ENCODE measurements at regions not wholly inside any gene's neighbourhood (a gene's known extent, or its start where the extent isn't known, plus 50 kb on each side); places are given as distances from the start of the nearest gene placed in this dataset.

DNA sequence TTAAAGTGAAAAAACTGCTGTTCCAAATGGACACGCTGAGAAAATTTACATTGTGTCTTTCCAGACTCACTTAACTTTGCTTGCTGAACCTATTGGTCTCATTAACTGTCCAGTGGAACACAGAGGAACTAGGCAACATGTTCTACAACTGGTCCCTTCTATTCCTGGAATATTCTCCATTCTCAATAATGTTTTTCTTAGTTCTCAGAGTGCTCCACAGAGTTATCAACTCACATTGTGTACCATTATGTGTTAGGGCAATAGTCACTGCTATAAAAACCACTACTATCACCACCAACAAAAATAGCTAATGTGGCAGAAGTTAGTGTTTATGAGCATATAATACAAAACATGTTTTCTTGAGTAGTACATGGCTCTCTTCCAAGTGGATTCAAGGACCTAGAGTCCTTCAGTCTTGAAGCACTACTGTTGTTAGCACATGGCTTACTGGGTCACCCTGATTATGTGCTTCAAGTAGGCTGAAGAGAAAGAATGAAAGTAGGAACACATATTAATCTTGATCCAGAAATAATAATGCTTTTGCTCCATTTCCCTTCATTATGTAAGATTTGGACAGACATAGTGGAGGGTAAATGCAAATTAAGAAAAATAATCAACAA, 865.3 kb upstream of the HS3ST1 start:
- TF ChIP-seq TAF1 (conservative IDR thresholded peaks at IDR 0.05) = no peak
- TF ChIP-seq, protein P1, sequence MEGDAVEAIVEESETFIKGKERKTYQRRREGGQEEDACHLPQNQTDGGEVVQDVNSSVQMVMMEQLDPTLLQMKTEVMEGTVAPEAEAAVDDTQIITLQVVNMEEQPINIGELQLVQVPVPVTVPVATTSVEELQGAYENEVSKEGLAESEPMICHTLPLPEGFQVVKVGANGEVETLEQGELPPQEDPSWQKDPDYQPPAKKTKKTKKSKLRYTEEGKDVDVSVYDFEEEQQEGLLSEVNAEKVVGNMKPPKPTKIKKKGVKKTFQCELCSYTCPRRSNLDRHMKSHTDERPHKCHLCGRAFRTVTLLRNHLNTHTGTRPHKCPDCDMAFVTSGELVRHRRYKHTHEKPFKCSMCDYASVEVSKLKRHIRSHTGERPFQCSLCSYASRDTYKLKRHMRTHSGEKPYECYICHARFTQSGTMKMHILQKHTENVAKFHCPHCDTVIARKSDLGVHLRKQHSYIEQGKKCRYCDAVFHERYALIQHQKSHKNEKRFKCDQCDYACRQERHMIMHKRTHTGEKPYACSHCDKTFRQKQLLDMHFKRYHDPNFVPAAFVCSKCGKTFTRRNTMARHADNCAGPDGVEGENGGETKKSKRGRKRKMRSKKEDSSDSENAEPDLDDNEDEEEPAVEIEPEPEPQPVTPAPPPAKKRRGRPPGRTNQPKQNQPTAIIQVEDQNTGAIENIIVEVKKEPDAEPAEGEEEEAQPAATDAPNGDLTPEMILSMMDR (IDR thresholded peaks at IDR 0.05; ENCODE audit: low read depth, low read length, missing input control) = no peak
- TF ChIP-seq, protein P2, sequence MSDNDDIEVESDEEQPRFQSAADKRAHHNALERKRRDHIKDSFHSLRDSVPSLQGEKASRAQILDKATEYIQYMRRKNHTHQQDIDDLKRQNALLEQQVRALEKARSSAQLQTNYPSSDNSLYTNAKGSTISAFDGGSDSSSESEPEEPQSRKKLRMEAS (IDR thresholded peaks at IDR 0.05) = no peak
- no peak for TF ChIP-seq YY1 (IDR thresholded peaks at IDR 0.05)
- TF ChIP-seq, protein P3, sequence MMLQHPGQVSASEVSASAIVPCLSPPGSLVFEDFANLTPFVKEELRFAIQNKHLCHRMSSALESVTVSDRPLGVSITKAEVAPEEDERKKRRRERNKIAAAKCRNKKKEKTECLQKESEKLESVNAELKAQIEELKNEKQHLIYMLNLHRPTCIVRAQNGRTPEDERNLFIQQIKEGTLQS (IDR thresholded peaks at IDR 0.05) = no peak
- TF ChIP-seq SP1 (IDR thresholded peaks at IDR 0.05) = no peak
- TF ChIP-seq GABPA (IDR thresholded peaks at IDR 0.05 in 1 of 2, conservative IDR thresholded peaks at IDR 0.05 in 1 of 2) = no peak
- TF ChIP-seq JUND (IDR thresholded peaks at IDR 0.05) = no peak
- no peak for TF ChIP-seq FOXA2 (IDR thresholded peaks at IDR 0.05)
- no peak for TF ChIP-seq RAD21 (IDR thresholded peaks at IDR 0.05)
- TF ChIP-seq FOXA1 (IDR thresholded peaks at IDR 0.05) = no peak
- no peak for TF ChIP-seq EGR1 (IDR thresholded peaks at IDR 0.05; ENCODE audit: low read depth in 2 of 2)
